ENCODE measurements at regions not wholly inside any gene's neighbourhood (a gene's known extent, or its start where the extent isn't known, plus 50 kb on each side); places are given as distances from the start of the nearest gene placed in this dataset.

GRCh38 chr1:36572142-36572715, 89.5 kb upstream of the CSF3R start:
- TF ChIP-seq HDAC2 (IDR thresholded peaks at IDR 0.05; ENCODE audit: borderline replicate concordance in 1 of 2, low read depth in 2 of 2, low read length in 2 of 2) (no peak), YY1 (IDR thresholded peaks at IDR 0.05; ENCODE audit: low read depth, low read length) (no peak), CTCF (IDR thresholded peaks at IDR 0.05; ENCODE audit: control extremely low read depth in 1 of 3, insufficient read depth in 1 of 3, low read depth in 1 of 3, low read length in 3 of 3) (no peak), SIN3A (conservative IDR thresholded peaks at IDR 0.05 in 1 of 2, IDR thresholded peaks at IDR 0.05 in 1 of 2; ENCODE audit: low read depth in 1 of 2, low read length in 2 of 2) (no peak), POLR2A (IDR thresholded peaks at IDR 0.05; ENCODE audit: control extremely low read depth in 1 of 2, low read depth in 2 of 2, low read length in 2 of 2) (no peak), EZH2 (IDR thresholded peaks at IDR 0.05; ENCODE audit: low read depth, low read length, severe bottlenecking) (no peak)

Measured in H1 (cell line).